MCF 10A (cell line): ENCODE measurements at regions not wholly inside any gene's neighbourhood (a gene's known extent, or its start where the extent isn't known, plus 50 kb on each side); places are given as distances from the start of the nearest gene placed in this dataset.

Experiments used
- BruUV-seq: library from RNA; stranded (reverse); fragments of 400-500 nt; replicated peaks from 2 replicates; lab custom pipeline; 2021; lab: Mats Ljungman, UMichigan
- CTCF ChIA-PET: fragments of 300-600 bp; sonication (Branson Sonifier 250); formaldehyde crosslinking; extraction: SDS; loops from one replicate; lab custom pipeline; 2021; ENCODE audit warnings: antibody characterized with exemption, inconsistent platforms; lab: Yijun Ruan, JAX
- POLR2A ChIA-PET: fragments of 300-600, 350-650 bp; sonication (Branson Sonifier 250); formaldehyde crosslinking; extraction: SDS; loops from one replicate; lab custom pipeline; 2020; ENCODE audit warnings: antibody characterized with exemption, inconsistent platforms; lab: Yijun Ruan, JAX
- DNase-seq: peaks from one replicate; pipeline ENCODE4 v3.0.0-alpha.2; 2018; ENCODE audit not compliant: unreplicated experiment
- H3K27ac Mint-ChIP-seq: one replicate; pipeline ENCODE4 v1.8.0; 2022; ENCODE audit warnings: mild to moderate bottlenecking, low read depth, mixed read lengths; ENCODE audit not compliant: unreplicated experiment
- H3K27me3 Mint-ChIP-seq: one replicate; pipeline ENCODE4 v1.8.0; 2022; ENCODE audit warnings: mixed read lengths; ENCODE audit not compliant: insufficient read depth, unreplicated experiment
- H3K36me3 Mint-ChIP-seq: one replicate; pipeline ENCODE4 v1.8.0; 2022; ENCODE audit warnings: mild to moderate bottlenecking, moderate library complexity, mixed read lengths; ENCODE audit not compliant: insufficient read depth, unreplicated experiment
- H3K4me1 Mint-ChIP-seq: one replicate; pipeline ENCODE4 v1.8.0; 2022; ENCODE audit warnings: mixed read lengths; ENCODE audit not compliant: insufficient read depth, unreplicated experiment
- H3K4me3 Mint-ChIP-seq: one replicate; pipeline ENCODE4 v1.8.0; 2022; ENCODE audit warnings: mild to moderate bottlenecking, moderate library complexity, mixed read lengths; ENCODE audit not compliant: unreplicated experiment
- H3K9me3 Mint-ChIP-seq: one replicate; pipeline ENCODE4 v1.8.0; 2022; ENCODE audit warnings: mixed read lengths; ENCODE audit not compliant: unreplicated experiment
- CTCF ChIP-seq: fragments of 200-600 bp; IDR thresholded peaks from one replicate; pipeline ENCODE4 v1.8.0; 2022; ENCODE audit warnings: antibody characterized with exemption, mild to moderate bottlenecking; ENCODE audit not compliant: unreplicated experiment
- intact Hi-C: fragments of 100-400 bp; cut with micrococcal nuclease; formaldehyde crosslinking; loops from 2 replicates; pipeline ENCODE4 v1.14.1; 2022

- peak overlapping the region; percentile 88 for H3K27ac Mint-ChIP-seq
- DNase-seq, result peak; percentile 91
- POLR2A ChIA-PET, result interaction anchor here (0.7 to 0.9 kb wide), 5 partner anchors 21 to 473 kb away, joined by 3 to 5 read pairs (median 3); partner anchors contain the start of gene PTPRU
- CTCF ChIA-PET, result interaction anchor here (0.6 to 1.3 kb wide), 6 partner anchors 11 to 709 kb away, joined by 3 to 8 read pairs (median 4); no protein-coding TSS in a partner anchor
- peak overlapping the region; percentile 4 for H3K4me3 Mint-ChIP-seq
- no peaks in the 10 kb centered on the region for H3K9me3 Mint-ChIP-seq
- TF ChIP-seq CTCF, result no peak
- no peaks in the 10 kb centered on the region for H3K27me3 Mint-ChIP-seq
- intact Hi-C loops, result loop anchor here (2.0 to 10.0 kb wide), 6 partner anchors 83 to 402 kb away; no protein-coding TSS in a partner anchor
- peaks cover 4% of the 10 kb centered on the region for H3K36me3 Mint-ChIP-seq
- BruUV-seq, result TSS peak; percentile 92
- peaks cover 51% of the 10 kb centered on the region for H3K4me1 Mint-ChIP-seq
These were observed 472.7 kb downstream of the PTPRU start for GRCh38 chr1:29708796-29709703.

- CTCF ChIA-PET, result interaction anchor here (0.6 to 1.1 kb wide), 5 partner anchors 101 to 806 kb away, joined by 3 to 4 read pairs (median 3); no protein-coding TSS in a partner anchor
- intact Hi-C loops, result loop anchor here (2.0 to 10.0 kb wide), 6 partner anchors 84 to 402 kb away; no protein-coding TSS in a partner anchor
- H3K4me3 Mint-ChIP-seq, result no peak overlapping the region
- peaks cover 45% of the 10 kb centered on the region for H3K4me1 Mint-ChIP-seq
- no peaks in the 10 kb centered on the region for H3K9me3 Mint-ChIP-seq
- no TSS peak for BruUV-seq
- TF ChIP-seq CTCF, result no peak
- DNase-seq, result no peak
- POLR2A ChIA-PET, result no interaction called here
- no peaks in the 10 kb centered on the region for H3K27me3 Mint-ChIP-seq
- peak overlapping the region; percentile 88 for H3K27ac Mint-ChIP-seq
- peaks cover 4% of the 10 kb centered on the region for H3K36me3 Mint-ChIP-seq
These were observed 472.1 kb downstream of the PTPRU start for GRCh38 chr1:29708381-29708780.

- Mint-ChIP-seq H3K36me3 (peaks cover 4% of the 10 kb centered on the region), H3K27ac (peak overlapping the region; percentile 88), H3K4me3 (no peak overlapping the region), H3K4me1 (peaks cover 43% of the 10 kb centered on the region), H3K27me3 (no peaks in the 10 kb centered on the region), H3K9me3 (no peaks in the 10 kb centered on the region)
- no peak for DNase-seq
- CTCF ChIA-PET, result interaction anchor here (0.6 to 1.0 kb wide), 3 partner anchors 102 to 806 kb away, joined by 3 to 4 read pairs (median 3); no protein-coding TSS in a partner anchor
- intact Hi-C loops, result loop anchor here (1.0 to 10.0 kb wide), 7 partner anchors 85 to 403 kb away; no protein-coding TSS in a partner anchor
- no TSS peak for BruUV-seq
- POLR2A ChIA-PET, result no interaction called here
- TF ChIP-seq CTCF, result no peak
These were observed 471.5 kb downstream of the PTPRU start for GRCh38 chr1:29707796-29708195.

GRCh38 chr1:29706936-29707335, 470.6 kb downstream of the PTPRU start:
- CTCF ChIA-PET, result interaction anchor here (0.5 to 1.7 kb wide), 7 partner anchors 9 to 492 kb away, joined by 3 to 6 read pairs (median 4); no protein-coding TSS in a partner anchor
- BruUV-seq, result no TSS peak
- Mint-ChIP-seq H3K27me3 (no peaks in the 10 kb centered on the region), H3K27ac (no peak overlapping the region), H3K36me3 (peaks cover 4% of the 10 kb centered on the region), H3K9me3 (no peaks in the 10 kb centered on the region), H3K4me1 (peaks cover 35% of the 10 kb centered on the region), H3K4me3 (peak overlapping the region; percentile 41)
- peak; percentile 70 for DNase-seq
- peak; percentile 62 for TF ChIP-seq CTCF
- POLR2A ChIA-PET, result no interaction called here
- intact Hi-C loops, result loop anchor here (1.0 to 10.0 kb wide), 4 partner anchors 85 to 332 kb away; no protein-coding TSS in a partner anchor
